HG03442 (cell line): ENCODE measurements at regions not wholly inside any gene's neighbourhood (a gene's known extent, or its start where the extent isn't known, plus 50 kb on each side); places are given as distances from the start of the nearest gene placed in this dataset.

Experiments used
- ATAC-seq: cut with Tn5 transposase; IDR thresholded peaks from one replicate; pipeline ENCODE4 v1.9.1; 2021; ENCODE audit warnings: mild to moderate bottlenecking, moderate library complexity; ENCODE audit not compliant: unreplicated experiment

- no peak for ATAC-seq
These were observed 173.8 kb downstream of the BCL11B start for GRCh38 chr14:99098199-99098598.

GRCh38 chr14:99099051-99099787 lies 172.8 kb downstream of the BCL11B start:
- no peak for ATAC-seq

- ATAC-seq, result no peak
These were observed 171.3 kb downstream of the BCL11B start for GRCh38 chr14:99100497-99101270.

GRCh38 chr14:99101855-99102461 lies 170.0 kb downstream of the BCL11B start:
- no peak for ATAC-seq

GRCh38 chr14:99116741-99117295 lies 155.2 kb downstream of the BCL11B start:
- ATAC-seq, result no peak

- no peak for ATAC-seq
These were observed 154.3 kb downstream of the BCL11B start for GRCh38 chr14:99117671-99118045.

GRCh38 chr14:99118046-99118721 lies 153.8 kb downstream of the BCL11B start:
- no peak for ATAC-seq

- no peak for ATAC-seq
These were observed 153.1 kb downstream of the BCL11B start for GRCh38 chr14:99118946-99119345.
